Panc1 (cell line): ENCODE measurements at regions not wholly inside any gene's neighbourhood (a gene's known extent, or its start where the extent isn't known, plus 50 kb on each side); places are given as distances from the start of the nearest gene placed in this dataset.
"Not testable (repeated sequence)": the region's sequence is repeated elsewhere in the genome, so short reads cannot be mapped to it uniquely, and the experiment has no call there.

Experiments
- ATAC-seq: fragments of 200-7000 bp; cut with Tn5 transposase; 2 replicates; pipeline ENCODE4 v1.9.1; 2020; ENCODE audit warnings: mild to moderate bottlenecking, moderate library complexity
- BruUV-seq: library from RNA; stranded (reverse); fragments of 400-500 nt; replicated peaks from 2 replicates; lab custom pipeline; 2021; lab: Mats Ljungman, UMichigan
- CTCF ChIA-PET: fragments of 300-600 bp; sonication (Branson Sonifier 250); formaldehyde crosslinking; loops from one replicate; lab custom pipeline; 2022; ENCODE audit warnings: antibody characterized with exemption; lab: Charles Lee
- POLR2A ChIA-PET: fragments of 300-600 bp; sonication (Branson Sonifier 250); formaldehyde crosslinking; loops from one replicate; lab custom pipeline; 2022; ENCODE audit warnings: antibody characterized with exemption; lab: Charles Lee
- DNase-seq: peaks from one replicate; pipeline ENCODE4 v3.0.0-alpha.2; 2010; ENCODE audit warnings: low read depth, low spot score
- H3K27ac ChIP-seq: 2 replicates; pipeline ENCODE4 v1.5.1; 2011; ENCODE audit warnings: mild to moderate bottlenecking, low read length, inconsistent platforms
- H3K27me3 ChIP-seq: fragments of 200-500 bp; sonication (Bioruptor generic); 2 replicates; pipeline ENCODE4 v1.6.0; 2014; ENCODE audit warnings: low read length, inconsistent platforms; ENCODE audit not compliant: control insufficient read depth, insufficient read depth
- H3K36me3 ChIP-seq: fragments of 200-500 bp; sonication (Bioruptor generic); 2 replicates; pipeline ENCODE4 v1.5.1; 2014; ENCODE audit warnings: inconsistent platforms, mild to moderate bottlenecking, low read length, moderate library complexity; ENCODE audit not compliant: control insufficient read depth, insufficient read depth
- H3K4me1 ChIP-seq: 2 replicates; pipeline ENCODE4 v1.5.1; 2011; ENCODE audit warnings: inconsistent platforms, mild to moderate bottlenecking, low read length, moderate library complexity; ENCODE audit not compliant: control insufficient read depth, insufficient read depth
- H3K4me3 ChIP-seq, 2 experiments: 2 replicates each; pipeline ENCODE4 v1.5.1; 2011 to 2012; ENCODE audit warnings: low read depth in 2 of 2, low read length in 2 of 2, mild to moderate bottlenecking in 2 of 2, inconsistent platforms in 1 of 2, moderate library complexity in 1 of 2
- H3K9me3 ChIP-seq: fragments of 200-500 bp; sonication (Bioruptor generic); 2 replicates; pipeline ENCODE4 v1.5.1; 2014; ENCODE audit warnings: low read depth, mild to moderate bottlenecking, inconsistent platforms, low read length, moderate library complexity; ENCODE audit not compliant: control insufficient read depth, insufficient read depth
- POLR2AphosphoS5 ChIP-seq: IDR thresholded peaks from 2 replicates; pipeline ENCODE4 v1.6.1; 2012; ENCODE audit warnings: mild to moderate bottlenecking, low read depth, low read length, moderate library complexity
- SIN3A ChIP-seq: IDR thresholded peaks from 2 replicates; pipeline ENCODE4 v1.6.1; 2012; ENCODE audit warnings: low read depth, mild to moderate bottlenecking, low read length, moderate library complexity, borderline replicate concordance; ENCODE audit not compliant: insufficient read depth
- TCF7L2 ChIP-seq: IDR thresholded peaks from 2 replicates; pipeline ENCODE4 v1.6.1; 2011; ENCODE audit warnings: mild to moderate bottlenecking, low read depth, low read length, inconsistent platforms
- in situ Hi-C: cut with HindIII; loops from 2 replicates; pipeline ENCODE4 v1.10.0; 2016; ENCODE audit warnings: low sequenced_read_pairs, low pct_unique_long_range_greater_than_20kb
- intact Hi-C: fragments of 100-400 bp; cut with micrococcal nuclease; formaldehyde crosslinking; loops from one replicate; pipeline ENCODE4 v1.10.0; 2022; ENCODE audit not compliant: unreplicated experiment
- TF ChIP-seq, protein P1 (sequence below), 2 experiments: IDR thresholded peaks; 2 replicates each; pipeline ENCODE4 v1.6.1; 2011 to 2012; ENCODE audit warnings: low read depth in 2 of 2, control low read depth in 1 of 2, low read length in 1 of 2, mild to moderate bottlenecking in 1 of 2, moderate library complexity in 1 of 2; ENCODE audit not compliant: insufficient read depth in 1 of 2
- TF ChIP-seq, protein P2 (sequence below): fragments of 450-650 bp; IDR thresholded peaks from 2 replicates; pipeline ENCODE4 v1.5.1; 2017; ENCODE audit warnings: mild to moderate bottlenecking

DNA sequence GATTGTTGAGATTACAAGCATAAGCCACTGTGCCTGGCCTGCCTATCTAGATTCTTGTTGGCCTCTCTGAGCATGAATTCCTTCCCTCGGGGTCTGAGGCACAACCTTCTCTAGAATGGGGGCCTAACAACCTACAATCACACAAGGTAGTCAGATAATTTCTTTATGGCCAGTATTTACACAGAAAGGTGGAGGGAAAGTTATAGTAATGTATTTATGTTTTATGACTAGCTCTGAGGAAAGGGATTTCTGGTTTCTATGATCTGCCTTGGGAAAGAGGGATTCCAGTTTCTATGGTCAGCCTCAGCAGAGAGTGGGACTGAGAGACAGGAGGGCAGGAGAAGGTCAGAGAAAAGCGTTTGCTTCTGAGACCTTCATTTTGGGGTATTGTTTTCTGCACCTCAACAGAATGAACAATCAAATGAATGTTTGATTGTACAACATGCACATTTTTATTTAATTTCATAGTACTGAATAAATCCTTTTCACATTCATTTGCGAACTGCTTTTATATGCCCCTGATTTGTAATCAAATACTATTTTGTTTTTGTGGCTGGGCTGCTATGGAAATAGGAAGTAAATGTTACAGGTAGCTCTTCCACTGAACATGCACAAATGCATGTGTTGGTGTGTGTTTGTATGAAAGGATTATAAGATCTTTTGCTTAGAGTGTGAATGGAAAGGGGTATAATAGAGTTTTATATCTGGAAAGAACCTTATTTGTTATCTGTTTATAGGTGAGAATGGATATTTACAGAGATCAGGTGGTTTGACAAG, 499.7 kb upstream of the RGS6 start:
- no peaks in the 10 kb centered on the region for H3K36me3 ChIP-seq
- H3K4me3 ChIP-seq = no peak overlapping the region
- H3K27me3 ChIP-seq = no peaks in the 10 kb centered on the region
- DNase-seq = no peak
- POLR2A ChIA-PET = no interaction called here
- no peak for TF ChIP-seq POLR2AphosphoS5
- TF ChIP-seq SIN3A = no peak
- TF ChIP-seq, protein P1, sequence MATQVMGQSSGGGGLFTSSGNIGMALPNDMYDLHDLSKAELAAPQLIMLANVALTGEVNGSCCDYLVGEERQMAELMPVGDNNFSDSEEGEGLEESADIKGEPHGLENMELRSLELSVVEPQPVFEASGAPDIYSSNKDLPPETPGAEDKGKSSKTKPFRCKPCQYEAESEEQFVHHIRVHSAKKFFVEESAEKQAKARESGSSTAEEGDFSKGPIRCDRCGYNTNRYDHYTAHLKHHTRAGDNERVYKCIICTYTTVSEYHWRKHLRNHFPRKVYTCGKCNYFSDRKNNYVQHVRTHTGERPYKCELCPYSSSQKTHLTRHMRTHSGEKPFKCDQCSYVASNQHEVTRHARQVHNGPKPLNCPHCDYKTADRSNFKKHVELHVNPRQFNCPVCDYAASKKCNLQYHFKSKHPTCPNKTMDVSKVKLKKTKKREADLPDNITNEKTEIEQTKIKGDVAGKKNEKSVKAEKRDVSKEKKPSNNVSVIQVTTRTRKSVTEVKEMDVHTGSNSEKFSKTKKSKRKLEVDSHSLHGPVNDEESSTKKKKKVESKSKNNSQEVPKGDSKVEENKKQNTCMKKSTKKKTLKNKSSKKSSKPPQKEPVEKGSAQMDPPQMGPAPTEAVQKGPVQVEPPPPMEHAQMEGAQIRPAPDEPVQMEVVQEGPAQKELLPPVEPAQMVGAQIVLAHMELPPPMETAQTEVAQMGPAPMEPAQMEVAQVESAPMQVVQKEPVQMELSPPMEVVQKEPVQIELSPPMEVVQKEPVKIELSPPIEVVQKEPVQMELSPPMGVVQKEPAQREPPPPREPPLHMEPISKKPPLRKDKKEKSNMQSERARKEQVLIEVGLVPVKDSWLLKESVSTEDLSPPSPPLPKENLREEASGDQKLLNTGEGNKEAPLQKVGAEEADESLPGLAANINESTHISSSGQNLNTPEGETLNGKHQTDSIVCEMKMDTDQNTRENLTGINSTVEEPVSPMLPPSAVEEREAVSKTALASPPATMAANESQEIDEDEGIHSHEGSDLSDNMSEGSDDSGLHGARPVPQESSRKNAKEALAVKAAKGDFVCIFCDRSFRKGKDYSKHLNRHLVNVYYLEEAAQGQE (IDR thresholded peaks at IDR 0.05; ENCODE audit: insufficient read depth in 1 of 2, low read depth in 2 of 2, low read length in 1 of 2) = no peak
- no peak for TF ChIP-seq TCF7L2
- TF ChIP-seq, protein P2, sequence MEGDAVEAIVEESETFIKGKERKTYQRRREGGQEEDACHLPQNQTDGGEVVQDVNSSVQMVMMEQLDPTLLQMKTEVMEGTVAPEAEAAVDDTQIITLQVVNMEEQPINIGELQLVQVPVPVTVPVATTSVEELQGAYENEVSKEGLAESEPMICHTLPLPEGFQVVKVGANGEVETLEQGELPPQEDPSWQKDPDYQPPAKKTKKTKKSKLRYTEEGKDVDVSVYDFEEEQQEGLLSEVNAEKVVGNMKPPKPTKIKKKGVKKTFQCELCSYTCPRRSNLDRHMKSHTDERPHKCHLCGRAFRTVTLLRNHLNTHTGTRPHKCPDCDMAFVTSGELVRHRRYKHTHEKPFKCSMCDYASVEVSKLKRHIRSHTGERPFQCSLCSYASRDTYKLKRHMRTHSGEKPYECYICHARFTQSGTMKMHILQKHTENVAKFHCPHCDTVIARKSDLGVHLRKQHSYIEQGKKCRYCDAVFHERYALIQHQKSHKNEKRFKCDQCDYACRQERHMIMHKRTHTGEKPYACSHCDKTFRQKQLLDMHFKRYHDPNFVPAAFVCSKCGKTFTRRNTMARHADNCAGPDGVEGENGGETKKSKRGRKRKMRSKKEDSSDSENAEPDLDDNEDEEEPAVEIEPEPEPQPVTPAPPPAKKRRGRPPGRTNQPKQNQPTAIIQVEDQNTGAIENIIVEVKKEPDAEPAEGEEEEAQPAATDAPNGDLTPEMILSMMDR = no peak
- no peak overlapping the region for H3K27ac ChIP-seq
- CTCF ChIA-PET = no interaction called here
- no peak for ATAC-seq
- intact Hi-C loops (no loop called here), in situ Hi-C loops (no loop called here)
- no peaks in the 10 kb centered on the region for H3K9me3 ChIP-seq
- H3K4me1 ChIP-seq = no peaks in the 10 kb centered on the region
- BruUV-seq = no TSS peak

DNA sequence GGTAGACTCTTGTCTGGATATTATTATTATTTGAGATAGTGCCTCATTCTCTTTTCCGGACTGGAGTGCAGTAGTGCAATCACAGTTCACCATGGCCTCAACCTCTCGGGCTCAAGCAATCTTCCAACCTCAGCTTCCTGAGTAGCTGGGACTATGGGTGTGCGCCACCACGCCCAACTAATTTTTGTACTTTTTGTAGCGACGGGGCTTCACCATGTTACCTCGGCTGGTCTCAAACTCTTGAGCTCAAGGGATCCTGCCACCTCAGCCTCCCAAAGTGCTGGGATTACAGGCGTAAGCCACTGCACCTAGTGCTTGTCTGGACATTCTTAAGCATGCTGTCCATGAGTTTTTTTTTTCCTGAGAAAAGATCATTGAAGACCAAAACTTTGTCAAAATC, 498.9 kb upstream of the RGS6 start:
- ATAC-seq (no peak), DNase-seq (no peak)
- Histone ChIP-seq H3K4me1 (no peaks in the 10 kb centered on the region), H3K27ac (no peak overlapping the region), H3K4me3 (no peak overlapping the region), H3K36me3 (no peaks in the 10 kb centered on the region), H3K9me3 (no peaks in the 10 kb centered on the region), H3K27me3 (no peaks in the 10 kb centered on the region)
- in situ Hi-C loops = no loop called here
- TF ChIP-seq, protein P2 = no peak
- TF ChIP-seq, protein P1 (IDR thresholded peaks at IDR 0.05; ENCODE audit: insufficient read depth in 1 of 2, low read depth in 2 of 2, low read length in 1 of 2) = no peak
- no peak for TF ChIP-seq TCF7L2
- TF ChIP-seq SIN3A = no peak
- no peak for TF ChIP-seq POLR2AphosphoS5
- intact Hi-C loops = no loop called here
- CTCF ChIA-PET = no interaction called here
- POLR2A ChIA-PET = no interaction called here
- no TSS peak for BruUV-seq

DNA sequence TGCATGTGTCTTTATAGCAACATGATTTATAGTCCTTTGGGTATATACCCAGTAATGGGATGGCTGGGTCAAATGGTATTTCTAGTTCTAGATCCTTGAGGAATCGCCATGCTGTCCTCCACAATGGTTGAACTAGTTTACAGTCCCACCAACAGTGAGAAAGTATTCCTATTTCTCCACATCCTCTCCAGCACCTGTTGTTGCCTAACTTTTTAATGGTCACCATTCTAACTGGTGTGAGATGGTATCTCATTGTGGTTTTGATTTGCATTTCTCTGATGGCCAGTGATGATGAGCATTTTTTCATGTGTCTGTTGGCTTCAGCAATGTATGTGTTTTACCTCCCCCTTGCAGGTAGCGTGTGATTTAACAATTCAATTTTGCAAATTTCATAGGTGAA, 496.6 kb upstream of the RGS6 start:
- H3K9me3 ChIP-seq, H3K27ac ChIP-seq, H3K27me3 ChIP-seq, H3K36me3 ChIP-seq, intact Hi-C loops, H3K4me1 ChIP-seq, DNase-seq, in situ Hi-C loops, BruUV-seq, POLR2A ChIA-PET, H3K4me3 ChIP-seq, ATAC-seq, CTCF ChIA-PET: not testable (repeated sequence)
